GM18517 (cell line): ENCODE measurements at regions not wholly inside any gene's neighbourhood (a gene's known extent, or its start where the extent isn't known, plus 50 kb on each side); places are given as distances from the start of the nearest gene placed in this dataset.

ENCODE experiments used
- ATAC-seq: cut with Tn5 transposase; IDR thresholded peaks from one replicate; pipeline ENCODE4 v1.9.1; 2021; ENCODE audit warnings: mild to moderate bottlenecking, moderate library complexity; ENCODE audit not compliant: unreplicated experiment

- ATAC-seq = no peak
These were observed 191.8 kb downstream of the KDR start for GRCh38 chr4:54933579-54933978.

- no peak for ATAC-seq
These were observed 195.2 kb downstream of the KDR start for GRCh38 chr4:54930226-54930625.

DNA sequence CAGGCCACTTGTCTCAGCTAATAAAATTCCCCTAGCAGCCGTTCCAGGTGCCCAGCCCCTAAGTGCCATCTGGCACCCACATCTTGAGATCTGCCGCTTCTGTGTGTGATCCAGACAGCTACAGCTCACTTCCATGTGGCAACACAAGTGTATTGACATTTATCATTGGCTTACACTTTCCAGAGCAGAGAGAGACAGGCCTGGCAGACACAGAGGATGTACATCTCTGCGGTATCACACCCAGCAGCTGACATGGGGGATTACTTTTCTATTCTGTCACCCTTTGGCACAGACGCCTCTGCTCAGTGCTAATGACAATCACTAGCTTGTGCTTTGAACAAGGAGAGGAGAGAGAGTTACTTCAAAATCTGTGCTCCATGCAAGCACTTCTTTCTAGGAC is 195.9 kb downstream of the KDR start:
- no peak for ATAC-seq

- ATAC-seq = no peak
These were observed 200.5 kb downstream of the KDR start for GRCh38 chr4:54924891-54925290.

GRCh38 chr4:54915276-54915675 is 210.1 kb downstream of the KDR start:
- no peak for ATAC-seq

- ATAC-seq = no peak
These were observed 210.6 kb downstream of the KDR start for GRCh38 chr4:54914781-54915180.

- no peak for ATAC-seq
These were observed 211.5 kb downstream of the KDR start for GRCh38 chr4:54913751-54914526.

DNA sequence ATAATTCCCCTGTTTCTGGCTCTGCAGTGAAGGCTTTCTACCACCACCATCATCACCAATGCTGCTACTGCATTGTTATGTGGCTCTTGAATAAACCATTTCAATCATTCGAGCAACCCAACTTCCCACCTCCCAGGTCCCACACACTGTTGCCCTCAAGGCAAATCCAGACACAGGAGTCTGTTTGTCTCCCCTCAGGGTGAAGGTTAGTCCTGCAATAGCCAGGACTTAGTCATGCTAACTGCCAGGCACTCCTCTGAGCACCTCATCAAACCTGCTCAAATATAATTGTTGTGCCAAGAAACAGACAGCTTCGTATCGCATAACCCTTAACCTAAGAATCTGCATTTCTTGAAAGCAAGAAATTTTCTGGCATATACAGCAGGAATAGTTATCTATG is 213.2 kb downstream of the KDR start:
- no peak for ATAC-seq

- no peak for ATAC-seq
These were observed 215.4 kb downstream of the KDR start for GRCh38 chr4:54909961-54910360.

DNA sequence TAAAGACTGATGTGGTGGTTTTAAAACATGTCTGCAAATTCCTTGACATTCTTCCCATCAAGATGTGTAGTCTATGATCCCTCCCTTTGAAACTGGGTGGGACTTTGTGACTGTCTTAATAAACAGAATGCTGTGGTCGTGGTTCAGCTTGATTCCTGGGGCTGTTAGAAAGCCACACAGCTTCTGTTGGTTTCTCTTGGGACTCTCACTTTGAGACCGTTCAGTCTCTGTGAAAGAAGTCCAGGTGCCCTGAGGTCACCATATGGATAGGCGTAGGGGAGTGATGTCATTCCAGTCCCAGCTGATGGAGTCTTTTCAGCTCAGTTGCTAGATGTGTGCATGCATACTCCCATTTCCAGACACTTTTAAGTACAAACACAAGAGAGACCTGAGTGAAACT is 216.6 kb downstream of the KDR start:
- no peak for ATAC-seq

GRCh38 chr4:54904953-54905352 is 220.4 kb downstream of the KDR start:
- no peak for ATAC-seq

DNA sequence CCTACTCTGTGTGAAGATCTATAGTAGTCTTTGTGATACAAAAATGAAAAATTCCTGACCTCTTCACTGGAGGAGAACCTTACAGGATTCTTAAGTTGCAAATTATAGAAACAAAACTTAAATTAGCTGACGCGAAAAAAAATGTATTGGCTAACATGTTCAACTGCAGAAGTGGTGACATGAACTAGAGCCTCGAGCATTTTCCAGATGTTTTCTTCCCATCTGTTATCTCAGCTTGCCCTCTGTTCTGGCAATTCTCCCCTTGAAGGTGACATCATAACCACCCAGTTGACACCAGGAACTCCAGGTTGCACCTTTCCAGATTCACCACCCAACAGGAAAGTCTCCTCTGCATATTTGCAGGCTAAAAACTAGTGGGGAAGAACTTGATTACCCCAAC is 222.4 kb downstream of the KDR start:
- no peak for ATAC-seq

- ATAC-seq = no peak
These were observed 223.1 kb downstream of the KDR start for GRCh38 chr4:54902271-54902670.

DNA sequence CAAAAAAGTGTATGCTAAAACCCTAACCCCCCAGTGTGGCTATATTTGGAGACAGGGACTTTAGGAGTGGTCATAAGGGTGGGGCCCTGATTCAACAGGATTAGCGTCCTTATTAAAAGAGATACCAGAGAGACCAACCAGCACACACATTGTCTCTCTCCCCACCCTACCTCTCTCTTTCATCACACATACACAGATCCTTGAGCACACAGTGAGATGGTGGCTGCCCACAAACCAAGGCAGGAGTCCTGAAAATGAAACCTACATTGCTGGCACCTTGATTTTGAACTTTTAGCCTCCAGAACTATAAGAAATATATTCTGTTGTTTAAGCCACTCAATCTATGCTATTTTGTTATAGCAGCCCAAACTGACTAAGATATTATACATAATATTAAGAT is 224.2 kb downstream of the KDR start:
- ATAC-seq = no peak

DNA sequence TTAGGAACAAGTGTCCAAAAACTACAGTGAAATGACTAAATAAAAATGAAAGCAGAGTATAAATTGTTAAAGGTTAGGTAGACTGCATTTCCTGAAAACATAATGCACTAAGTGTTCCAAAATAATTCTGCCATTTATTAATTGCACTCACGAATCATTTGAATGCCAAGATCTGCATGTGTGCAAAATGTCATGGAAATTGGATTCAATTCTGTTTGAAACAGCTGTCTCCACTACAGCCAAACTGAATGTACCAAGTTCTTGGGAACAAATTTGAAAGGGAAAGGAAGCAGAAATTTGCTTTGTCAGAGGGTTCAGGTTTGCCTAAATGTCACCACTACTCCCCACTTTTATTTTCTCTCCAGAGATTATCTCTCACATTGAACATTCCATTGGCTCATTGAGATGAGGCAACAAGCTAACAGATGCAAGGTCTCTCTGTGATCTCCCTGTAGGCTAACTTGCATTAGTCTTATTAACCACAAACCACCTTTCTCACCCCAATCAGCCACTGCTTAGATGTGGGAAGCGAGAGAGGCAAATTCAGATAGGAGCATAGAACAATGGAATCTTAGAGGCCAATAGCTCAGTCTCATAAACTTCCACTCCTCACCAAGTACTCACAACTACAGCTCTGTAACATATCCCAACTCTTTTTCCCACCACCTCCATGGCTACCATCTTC is 226.6 kb downstream of the KDR start:
- ATAC-seq = no peak

GRCh38 chr4:54898056-54898562 is 227.3 kb downstream of the KDR start:
- ATAC-seq = no peak

DNA sequence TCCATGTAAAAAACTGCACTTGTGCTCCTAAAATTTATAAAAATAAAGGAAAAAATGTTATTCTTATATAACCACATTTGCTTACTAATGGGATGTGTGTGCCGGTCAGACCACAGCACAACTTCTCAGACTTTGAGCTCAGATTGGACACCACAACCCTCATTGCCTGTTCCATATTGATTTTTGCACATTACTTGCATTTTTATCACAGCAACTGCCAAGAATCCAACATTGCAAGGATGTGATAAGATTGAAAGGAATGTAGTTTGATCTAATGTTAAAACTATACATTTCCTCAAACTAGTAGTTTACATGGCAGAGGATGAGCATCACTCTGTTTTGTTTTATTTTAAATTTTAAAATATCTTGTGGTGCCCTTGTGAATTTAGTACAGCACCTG is 227.8 kb downstream of the KDR start:
- no peak for ATAC-seq

GRCh38 chr4:54882616-54883015 is 224.9 kb downstream of the KIT start:
- ATAC-seq = no peak

- no peak for ATAC-seq
These were observed 221.8 kb downstream of the KIT start for GRCh38 chr4:54879576-54879975.

GRCh38 chr4:54877006-54877405 is 219.2 kb downstream of the KIT start:
- ATAC-seq = no peak

DNA sequence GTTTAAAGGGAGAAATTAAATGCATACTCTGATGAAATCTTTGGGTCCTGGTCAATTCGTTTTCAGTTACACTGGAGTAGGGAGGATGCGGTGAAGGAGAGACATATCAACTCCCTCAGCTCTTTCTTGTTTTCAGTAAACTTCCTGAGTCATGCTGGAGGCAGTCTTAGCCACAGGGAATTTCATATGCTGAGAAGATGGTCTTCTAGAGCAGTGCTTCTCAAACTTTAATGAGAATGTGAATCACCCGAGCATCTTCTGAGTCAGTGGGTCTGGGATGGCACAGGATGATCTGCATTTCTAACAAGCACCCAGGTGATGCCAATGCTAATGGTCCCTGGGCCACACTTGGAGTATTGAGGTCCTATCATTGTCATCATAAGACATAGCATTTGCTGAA is 214.5 kb downstream of the KIT start:
- no peak for ATAC-seq

DNA sequence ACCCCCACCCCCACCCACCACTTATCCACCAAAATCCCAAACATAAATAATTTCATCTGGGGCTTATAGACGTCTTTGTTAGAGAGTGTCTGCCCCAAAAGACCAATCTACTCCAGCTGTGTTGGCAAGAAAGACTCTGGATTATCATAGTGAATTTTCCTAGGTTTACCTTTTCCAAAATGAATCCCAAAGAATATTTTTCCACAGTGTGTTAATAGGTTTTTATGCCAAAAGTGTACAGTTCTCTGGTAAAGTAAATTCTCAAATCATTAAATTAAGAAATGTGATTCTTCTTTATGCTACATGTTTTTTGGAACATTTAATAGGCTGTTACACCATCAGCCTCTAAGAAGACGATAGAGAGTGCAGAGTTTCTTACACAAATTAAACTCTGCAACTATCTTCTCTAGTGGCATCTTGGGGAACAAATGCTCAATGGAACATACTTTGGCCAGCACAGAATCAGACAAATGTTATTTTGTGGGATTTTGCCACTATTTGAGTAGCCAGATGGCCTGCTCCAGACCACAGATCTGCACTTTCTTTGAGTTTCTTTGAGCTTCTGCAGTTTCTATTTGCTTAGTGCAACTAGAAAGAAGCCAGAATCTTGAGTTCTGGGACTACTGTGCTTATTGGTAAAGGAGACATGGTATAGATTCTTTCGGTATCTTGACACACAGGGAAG is 206.0 kb downstream of the KIT start:
- no peak for ATAC-seq
